ENCODE measurements at regions not wholly inside any gene's neighbourhood (a gene's known extent, or its start where the extent isn't known, plus 50 kb on each side); places are given as distances from the start of the nearest gene placed in this dataset.

- no peaks in the 10 kb centered on the region for H4K20me1 ChIP-seq (replicated peaks; ENCODE audit: insufficient read depth)
- TF ChIP-seq CTCF (conservative IDR thresholded peaks at IDR 0.05; ENCODE audit: low read depth in 2 of 2) (no peak), CREB1 (CRISPR knock-in tag; IDR thresholded peaks at IDR 0.05; ENCODE audit: low read depth) (no peak), EZH2 (IDR thresholded peaks at IDR 0.05; ENCODE audit: low read depth, unreplicated experiment) (no peak)
- no peak overlapping the region for H3K4me2 ChIP-seq
- H2AFZ ChIP-seq, result no peak overlapping the region
- H3F3A ChIP-seq (replicated peaks; ENCODE audit: low read depth), result no peaks in the 10 kb centered on the region
- Mint-ChIP-seq H3K27ac (no peak overlapping the region), H3K4me1 (no peaks in the 10 kb centered on the region; the same call in 2 of the 3 replicates), H3K27me3 (ENCODE audit: insufficient read depth, low read depth, poor library complexity) (peaks cover 8% of the 10 kb centered on the region), H3K4me3 (no peak overlapping the region), H3K9me3 (0 out of 3 replicates have a peak, but pooled peaks cover 3% of the 10 kb centered on the region), H3K36me3 (ENCODE audit: low read depth) (peaks cover 3% of the 10 kb centered on the region; the same call in 1 of the 3 replicates)
- H3K9me2 ChIP-seq (ENCODE audit: insufficient read depth), result no peaks in the 10 kb centered on the region
- no peaks in the 10 kb centered on the region for H3K27me3 ChIP-seq (ENCODE audit: insufficient read depth)
- H3K4me1 ChIP-seq (ENCODE audit: insufficient read depth), result no peaks in the 10 kb centered on the region
- H3K36me3 ChIP-seq (ENCODE audit: insufficient read depth), result no peaks in the 10 kb centered on the region
- H3K27ac ChIP-seq (ENCODE audit: low read depth), result no peak overlapping the region
- ATAC-seq (no peak), DNase-seq (ENCODE audit: low spot score) (no peak)
- H3K4me3 ChIP-seq, result no peak overlapping the region
- no peaks in the 10 kb centered on the region for H3K79me2 ChIP-seq (replicated peaks; ENCODE audit: insufficient read depth)
These were observed 161.9 kb upstream of the UBE3A start for GRCh38 chr15:25600751-25601150.

- no peak overlapping the region for H3K4me3 ChIP-seq
- Mint-ChIP-seq H3K4me1 (no peaks in the 10 kb centered on the region; the same call in 2 of the 3 replicates), H3K9me3 (peaks cover 15% of the 10 kb centered on the region), H3K27me3 (ENCODE audit: insufficient read depth, low read depth, poor library complexity) (peaks cover 8% of the 10 kb centered on the region), H3K27ac (no peak overlapping the region), H3K4me3 (no peak overlapping the region), H3K36me3 (ENCODE audit: low read depth) (peaks cover 11% of the 10 kb centered on the region; the same call in 2 of the 3 replicates)
- H4K20me1 ChIP-seq (replicated peaks; ENCODE audit: insufficient read depth), result no peaks in the 10 kb centered on the region
- ATAC-seq, result no peak
- no peaks in the 10 kb centered on the region for H3K36me3 ChIP-seq (ENCODE audit: insufficient read depth)
- no peaks in the 10 kb centered on the region for H3K4me1 ChIP-seq (ENCODE audit: insufficient read depth)
- H3K9me2 ChIP-seq (ENCODE audit: insufficient read depth), result no peaks in the 10 kb centered on the region
- no peak for DNase-seq (ENCODE audit: low spot score)
- H2AFZ ChIP-seq, result peak overlapping the region; percentile 83
- no peak overlapping the region for H3K27ac ChIP-seq (ENCODE audit: low read depth)
- H3K79me2 ChIP-seq (replicated peaks; ENCODE audit: insufficient read depth), result no peaks in the 10 kb centered on the region
- no peaks in the 10 kb centered on the region for H3F3A ChIP-seq (replicated peaks; ENCODE audit: low read depth)
- no peak overlapping the region for H3K4me2 ChIP-seq
- no peaks in the 10 kb centered on the region for H3K27me3 ChIP-seq (ENCODE audit: insufficient read depth)
- no peak for TF ChIP-seq EZH2phosphoT487 (IDR thresholded peaks at IDR 0.05; ENCODE audit: unreplicated experiment)
- no peak for TF ChIP-seq POLR2AphosphoS5 (IDR thresholded peaks at IDR 0.05; ENCODE audit: low read depth)
- TF ChIP-seq CTCF (conservative IDR thresholded peaks at IDR 0.05; ENCODE audit: low read depth in 2 of 2), result no peak
- TF ChIP-seq, protein P1, sequence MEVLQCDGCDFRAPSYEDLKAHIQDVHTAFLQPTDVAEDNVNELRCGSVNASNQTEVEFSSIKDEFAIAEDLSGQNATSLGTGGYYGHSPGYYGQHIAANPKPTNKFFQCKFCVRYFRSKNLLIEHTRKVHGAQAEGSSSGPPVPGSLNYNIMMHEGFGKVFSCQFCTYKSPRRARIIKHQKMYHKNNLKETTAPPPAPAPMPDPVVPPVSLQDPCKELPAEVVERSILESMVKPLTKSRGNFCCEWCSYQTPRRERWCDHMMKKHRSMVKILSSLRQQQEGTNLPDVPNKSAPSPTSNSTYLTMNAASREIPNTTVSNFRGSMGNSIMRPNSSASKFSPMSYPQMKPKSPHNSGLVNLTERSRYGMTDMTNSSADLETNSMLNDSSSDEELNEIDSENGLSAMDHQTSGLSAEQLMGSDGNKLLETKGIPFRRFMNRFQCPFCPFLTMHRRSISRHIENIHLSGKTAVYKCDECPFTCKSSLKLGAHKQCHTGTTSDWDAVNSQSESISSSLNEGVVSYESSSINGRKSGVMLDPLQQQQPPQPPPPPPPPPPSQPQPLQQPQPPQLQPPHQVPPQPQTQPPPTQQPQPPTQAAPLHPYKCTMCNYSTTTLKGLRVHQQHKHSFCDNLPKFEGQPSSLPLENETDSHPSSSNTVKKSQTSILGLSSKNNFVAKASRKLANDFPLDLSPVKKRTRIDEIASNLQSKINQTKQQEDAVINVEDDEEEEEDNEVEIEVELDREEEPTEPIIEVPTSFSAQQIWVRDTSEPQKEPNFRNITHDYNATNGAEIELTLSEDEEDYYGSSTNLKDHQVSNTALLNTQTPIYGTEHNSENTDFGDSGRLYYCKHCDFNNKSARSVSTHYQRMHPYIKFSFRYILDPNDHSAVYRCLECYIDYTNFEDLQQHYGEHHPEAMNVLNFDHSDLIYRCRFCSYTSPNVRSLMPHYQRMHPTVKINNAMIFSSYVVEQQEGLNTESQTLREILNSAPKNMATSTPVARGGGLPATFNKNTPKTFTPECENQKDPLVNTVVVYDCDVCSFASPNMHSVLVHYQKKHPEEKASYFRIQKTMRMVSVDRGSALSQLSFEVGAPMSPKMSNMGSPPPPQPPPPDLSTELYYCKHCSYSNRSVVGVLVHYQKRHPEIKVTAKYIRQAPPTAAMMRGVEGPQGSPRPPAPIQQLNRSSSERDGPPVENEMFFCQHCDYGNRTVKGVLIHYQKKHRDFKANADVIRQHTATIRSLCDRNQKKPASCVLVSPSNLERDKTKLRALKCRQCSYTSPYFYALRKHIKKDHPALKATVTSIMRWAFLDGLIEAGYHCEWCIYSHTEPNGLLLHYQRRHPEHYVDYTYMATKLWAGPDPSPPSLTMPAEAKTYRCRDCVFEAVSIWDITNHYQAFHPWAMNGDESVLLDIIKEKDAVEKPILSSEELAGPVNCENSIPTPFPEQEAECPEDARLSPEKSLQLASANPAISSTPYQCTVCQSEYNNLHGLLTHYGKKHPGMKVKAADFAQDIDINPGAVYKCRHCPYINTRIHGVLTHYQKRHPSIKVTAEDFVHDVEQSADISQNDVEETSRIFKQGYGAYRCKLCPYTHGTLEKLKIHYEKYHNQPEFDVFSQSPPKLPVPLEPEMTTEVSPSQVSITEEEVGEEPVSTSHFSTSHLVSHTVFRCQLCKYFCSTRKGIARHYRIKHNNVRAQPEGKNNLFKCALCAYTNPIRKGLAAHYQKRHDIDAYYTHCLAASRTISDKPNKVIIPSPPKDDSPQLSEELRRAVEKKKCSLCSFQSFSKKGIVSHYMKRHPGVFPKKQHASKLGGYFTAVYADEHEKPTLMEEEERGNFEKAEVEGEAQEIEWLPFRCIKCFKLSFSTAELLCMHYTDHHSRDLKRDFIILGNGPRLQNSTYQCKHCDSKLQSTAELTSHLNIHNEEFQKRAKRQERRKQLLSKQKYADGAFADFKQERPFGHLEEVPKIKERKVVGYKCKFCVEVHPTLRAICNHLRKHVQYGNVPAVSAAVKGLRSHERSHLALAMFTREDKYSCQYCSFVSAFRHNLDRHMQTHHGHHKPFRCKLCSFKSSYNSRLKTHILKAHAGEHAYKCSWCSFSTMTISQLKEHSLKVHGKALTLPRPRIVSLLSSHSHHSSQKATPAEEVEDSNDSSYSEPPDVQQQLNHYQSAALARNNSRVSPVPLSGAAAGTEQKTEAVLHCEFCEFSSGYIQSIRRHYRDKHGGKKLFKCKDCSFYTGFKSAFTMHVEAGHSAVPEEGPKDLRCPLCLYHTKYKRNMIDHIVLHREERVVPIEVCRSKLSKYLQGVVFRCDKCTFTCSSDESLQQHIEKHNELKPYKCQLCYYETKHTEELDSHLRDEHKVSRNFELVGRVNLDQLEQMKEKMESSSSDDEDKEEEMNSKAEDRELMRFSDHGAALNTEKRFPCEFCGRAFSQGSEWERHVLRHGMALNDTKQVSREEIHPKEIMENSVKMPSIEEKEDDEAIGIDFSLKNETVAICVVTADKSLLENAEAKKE (CRISPR knock-in tag; IDR thresholded peaks at IDR 0.05), result no peak
- TF ChIP-seq JUNB (IDR thresholded peaks at IDR 0.05; ENCODE audit: unreplicated experiment), result no peak
- no peak for TF ChIP-seq REST (IDR thresholded peaks at IDR 0.05; ENCODE audit: unreplicated experiment)
These were observed 158.7 kb upstream of the UBE3A start for GRCh38 chr15:25597571-25597970.

Data from GM23338 (cell line).